Stomach (tissue), 4 donors: ENCODE measurements at regions not wholly inside any gene's neighbourhood (a gene's known extent, or its start where the extent isn't known, plus 50 kb on each side); places are given as distances from the start of the nearest gene placed in this dataset.

Experiments used
- EP300 ChIP-seq: sonication (generic); formaldehyde crosslinking; IDR thresholded peaks from one replicate; pipeline ENCODE4 v1.6.1; 2017; ENCODE audit warnings: antibody characterized with exemption
- POLR2AphosphoS5 ChIP-seq, 3 donors: sonication (generic); formaldehyde crosslinking; IDR thresholded peaks; one replicate each; pipeline ENCODE4 v1.6.1; 2016; ENCODE audit warnings: antibody characterized with exemption in 3 of 3
- TF ChIP-seq, protein P1 (sequence below), 7 experiments: fragments of 450-650 bp in 4 of 7; fragments of 200-600 bp in 3 of 7; sonication (generic) in 3 of 7; IDR thresholded peaks; one replicate each; pipeline ENCODE4 v1.5.1; 2016 to 2019; ENCODE audit warnings: antibody characterized with exemption in 7 of 7, control low read depth in 2 of 7, mild to moderate bottlenecking in 1 of 7

DNA sequence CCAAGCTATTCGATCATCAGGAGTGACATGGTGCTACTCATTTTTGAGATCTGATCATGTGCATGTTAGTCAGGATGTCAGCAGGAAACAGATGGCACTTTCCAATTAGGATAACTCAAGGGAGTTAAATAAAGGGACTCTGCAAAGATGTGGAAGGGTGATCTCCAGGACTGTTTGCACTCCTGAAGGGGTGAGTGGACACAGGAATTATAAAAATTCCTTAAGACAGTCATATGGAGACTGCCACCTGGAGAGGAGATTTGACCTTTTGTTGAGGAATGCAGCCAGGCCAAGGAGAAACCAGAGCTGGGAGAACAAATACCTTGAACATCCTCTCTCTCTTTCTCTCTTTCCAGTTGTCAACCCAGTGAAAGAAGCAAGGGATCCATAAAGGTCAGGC, 189.1 kb downstream of the GABRG2 start:
- TF ChIP-seq, protein P1, sequence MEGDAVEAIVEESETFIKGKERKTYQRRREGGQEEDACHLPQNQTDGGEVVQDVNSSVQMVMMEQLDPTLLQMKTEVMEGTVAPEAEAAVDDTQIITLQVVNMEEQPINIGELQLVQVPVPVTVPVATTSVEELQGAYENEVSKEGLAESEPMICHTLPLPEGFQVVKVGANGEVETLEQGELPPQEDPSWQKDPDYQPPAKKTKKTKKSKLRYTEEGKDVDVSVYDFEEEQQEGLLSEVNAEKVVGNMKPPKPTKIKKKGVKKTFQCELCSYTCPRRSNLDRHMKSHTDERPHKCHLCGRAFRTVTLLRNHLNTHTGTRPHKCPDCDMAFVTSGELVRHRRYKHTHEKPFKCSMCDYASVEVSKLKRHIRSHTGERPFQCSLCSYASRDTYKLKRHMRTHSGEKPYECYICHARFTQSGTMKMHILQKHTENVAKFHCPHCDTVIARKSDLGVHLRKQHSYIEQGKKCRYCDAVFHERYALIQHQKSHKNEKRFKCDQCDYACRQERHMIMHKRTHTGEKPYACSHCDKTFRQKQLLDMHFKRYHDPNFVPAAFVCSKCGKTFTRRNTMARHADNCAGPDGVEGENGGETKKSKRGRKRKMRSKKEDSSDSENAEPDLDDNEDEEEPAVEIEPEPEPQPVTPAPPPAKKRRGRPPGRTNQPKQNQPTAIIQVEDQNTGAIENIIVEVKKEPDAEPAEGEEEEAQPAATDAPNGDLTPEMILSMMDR (IDR thresholded peaks at IDR 0.05): no peak
- TF ChIP-seq EP300 (no peak), POLR2AphosphoS5 (IDR thresholded peaks at IDR 0.05) (no peak)
